Right lobe of liver (tissue), 6 donors: ENCODE measurements at regions not wholly inside any gene's neighbourhood (a gene's known extent, or its start where the extent isn't known, plus 50 kb on each side); places are given as distances from the start of the nearest gene placed in this dataset.

ENCODE experiments used
- ATAC-seq, 4 donors: fragments of 200-7000 bp; cut with Tn5 transposase; one replicate each; pipeline ENCODE4 v1.9.1; 2020; ENCODE audit warnings: mild to moderate bottlenecking in 4 of 4, moderate library complexity in 4 of 4
- DNase-seq, 3 donors: peaks; one replicate each; pipeline ENCODE4 v3.0.0-alpha.2; 2020
- H3K27ac ChIP-seq, 3 donors: fragments of 200-600 bp; one replicate each; pipeline ENCODE4 v1.8.0; 2022
- H3K27me3 ChIP-seq, 2 donors: fragments of 200-600 bp; one replicate each; pipeline ENCODE4 v1.8.0; 2022
- H3K36me3 ChIP-seq, 4 donors: fragments of 200-600 bp; sonication (generic) in 1 of 4; one replicate each; pipeline versions ENCODE4 v1.5.1 to v1.8.0; 2017 to 2022; ENCODE audit warnings: control low read depth in 1 of 4
- H3K4me1 ChIP-seq, 4 donors: fragments of 200-600 bp; sonication (generic) in 1 of 4; one replicate each; pipeline versions ENCODE4 v1.5.1 to v1.8.0; 2017 to 2022; ENCODE audit warnings: control low read depth in 1 of 4
- H3K4me3 ChIP-seq, 3 donors: fragments of 200-600 bp; one replicate each; pipeline ENCODE4 v1.8.0; 2022
- H3K9me3 ChIP-seq, 4 donors: fragments of 200-600 bp; sonication (generic) in 1 of 4; one replicate each; pipeline versions ENCODE4 v1.5.1 to v1.8.0; 2017 to 2022; ENCODE audit warnings: control low read depth in 1 of 4
- POLR2A ChIP-seq: fragments of 450-650 bp; IDR thresholded peaks from one replicate; pipeline ENCODE4 v1.6.1; 2017; ENCODE audit warnings: antibody characterized with exemption, mild to moderate bottlenecking
- WGBS: methylation state at CpG from one replicate; pipeline ENCODE4 v1.1.6; 2018; ENCODE audit warnings: low coverage, low lambda C conversion rate; ENCODE audit not compliant: insufficient coverage; ENCODE audit errors: missing lambda C conversion rate; 5-methylcytosine and 5-hydroxymethylcytosine counted together
- intact Hi-C, 2 donors: fragments of 100-400 bp; cut with DNase I; formaldehyde crosslinking; loops; one replicate each; pipeline versions ENCODE4 v1.11.2 to v1.14.1; 2022
- TF ChIP-seq, protein P1 (sequence below), 4 donors: fragments of 200-600 bp in 3 of 4; fragments of 450-650 bp in 1 of 4; IDR thresholded peaks; one replicate each; pipeline versions ENCODE4 v1.5.1 to v1.8.0; 2016 to 2022; ENCODE audit warnings: antibody characterized with exemption in 4 of 4, mild to moderate bottlenecking in 2 of 4
- donor health status: DM: no; HTN: yes; CAD: no.
- donor health status: DM: no; HTN: no; CAD: no.
- donor health status: DM: no; HTN: no; CAD: no.
- donor health status: DM: no; HTN: yes; CAD: no.
- donor health status: DM: no; HTN: yes; CAD: no.

DNA sequence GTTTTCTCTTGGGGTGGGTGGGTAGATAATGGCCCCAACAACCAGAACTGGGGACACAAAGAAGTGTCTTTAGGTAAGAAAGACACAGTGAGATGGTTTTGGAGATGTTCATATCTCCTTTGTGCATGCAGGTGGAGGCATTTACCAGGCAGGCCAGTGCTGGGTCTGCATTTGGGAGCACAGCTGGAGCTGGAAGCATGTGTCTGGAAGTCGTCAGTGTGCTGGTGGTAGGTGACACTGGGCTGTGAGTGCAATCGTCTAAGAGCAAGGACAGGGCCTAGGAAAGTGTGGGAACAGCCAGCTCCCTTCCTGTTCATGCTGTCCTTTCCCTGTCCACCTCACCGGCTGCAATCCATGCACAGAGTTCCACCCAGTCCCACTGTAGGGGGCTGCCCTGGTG is 88.3 kb upstream of the ZNF32 start:
- no peak overlapping the region for H3K4me3 ChIP-seq
- no peaks in the 10 kb centered on the region for H3K4me1 ChIP-seq
- intact Hi-C loops: no loop called here
- ATAC-seq: no peak
- TF ChIP-seq, protein P1, sequence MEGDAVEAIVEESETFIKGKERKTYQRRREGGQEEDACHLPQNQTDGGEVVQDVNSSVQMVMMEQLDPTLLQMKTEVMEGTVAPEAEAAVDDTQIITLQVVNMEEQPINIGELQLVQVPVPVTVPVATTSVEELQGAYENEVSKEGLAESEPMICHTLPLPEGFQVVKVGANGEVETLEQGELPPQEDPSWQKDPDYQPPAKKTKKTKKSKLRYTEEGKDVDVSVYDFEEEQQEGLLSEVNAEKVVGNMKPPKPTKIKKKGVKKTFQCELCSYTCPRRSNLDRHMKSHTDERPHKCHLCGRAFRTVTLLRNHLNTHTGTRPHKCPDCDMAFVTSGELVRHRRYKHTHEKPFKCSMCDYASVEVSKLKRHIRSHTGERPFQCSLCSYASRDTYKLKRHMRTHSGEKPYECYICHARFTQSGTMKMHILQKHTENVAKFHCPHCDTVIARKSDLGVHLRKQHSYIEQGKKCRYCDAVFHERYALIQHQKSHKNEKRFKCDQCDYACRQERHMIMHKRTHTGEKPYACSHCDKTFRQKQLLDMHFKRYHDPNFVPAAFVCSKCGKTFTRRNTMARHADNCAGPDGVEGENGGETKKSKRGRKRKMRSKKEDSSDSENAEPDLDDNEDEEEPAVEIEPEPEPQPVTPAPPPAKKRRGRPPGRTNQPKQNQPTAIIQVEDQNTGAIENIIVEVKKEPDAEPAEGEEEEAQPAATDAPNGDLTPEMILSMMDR (IDR thresholded peaks at IDR 0.05): no peak
- TF ChIP-seq POLR2A: no peak
- no peak for DNase-seq
- no peaks in the 10 kb centered on the region for H3K9me3 ChIP-seq
- H3K27ac ChIP-seq: no peak overlapping the region
- WGBS: 0% methylated on average over 1 of the region's 3 CpGs
- H3K36me3 ChIP-seq: no peaks in the 10 kb centered on the region
- no peaks in the 10 kb centered on the region for H3K27me3 ChIP-seq

DNA sequence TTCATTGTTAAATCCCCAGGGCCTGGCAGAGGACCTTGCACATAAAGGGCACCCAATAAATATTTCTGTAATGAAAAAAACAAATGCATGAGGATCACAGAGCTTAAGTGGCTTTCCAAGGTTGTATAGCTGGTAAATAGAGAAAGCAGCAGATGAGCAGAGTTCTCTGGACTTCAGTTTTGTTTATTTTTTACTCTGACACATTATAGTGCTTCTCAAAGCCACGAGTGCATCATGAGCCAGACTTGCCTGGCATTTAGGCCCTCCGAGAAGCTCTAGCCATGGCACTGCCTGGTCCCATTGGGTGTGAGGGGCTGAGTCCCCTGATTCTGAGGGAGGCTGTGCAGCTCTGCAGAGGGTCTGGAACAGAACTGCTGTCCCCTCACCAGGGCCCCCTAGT is 87.2 kb upstream of the ZNF32 start:
- DNase-seq: no peak
- no peak overlapping the region for H3K27ac ChIP-seq
- 36% methylated on average over 1 of the region's 2 CpGs for WGBS
- H3K4me1 ChIP-seq: no peaks in the 10 kb centered on the region
- no peaks in the 10 kb centered on the region for H3K36me3 ChIP-seq
- no peak overlapping the region for H3K4me3 ChIP-seq
- TF ChIP-seq, protein P1 (IDR thresholded peaks at IDR 0.05): no peak
- no peak for TF ChIP-seq POLR2A
- ATAC-seq: no peak
- intact Hi-C loops: no loop called here
- H3K27me3 ChIP-seq: no peaks in the 10 kb centered on the region
- H3K9me3 ChIP-seq: peaks cover 0 to under 1% (median 0%) of the 10 kb centered on the region in 4 donors

DNA sequence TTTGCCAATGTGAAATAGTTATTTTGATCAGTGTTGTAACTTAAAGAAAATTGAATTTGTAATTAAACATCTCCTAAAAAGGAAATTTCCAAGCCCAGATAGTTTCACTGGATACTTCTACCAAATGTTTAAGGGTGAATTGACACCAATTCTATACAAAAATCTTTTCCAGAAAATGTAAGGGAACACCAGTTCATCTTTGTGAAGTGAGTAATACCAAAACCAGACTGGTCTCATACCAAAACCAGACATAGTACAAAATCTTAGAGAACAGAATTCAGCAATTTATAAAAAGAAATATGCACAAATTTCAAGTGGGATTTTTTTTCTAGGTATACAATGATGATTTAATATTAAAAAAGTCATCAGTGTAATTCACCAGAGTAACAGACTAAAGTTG is 86.0 kb upstream of the ZNF32 start:
- ATAC-seq: no peak
- intact Hi-C loops: no loop called here
- no peaks in the 10 kb centered on the region for H3K4me1 ChIP-seq
- H3K36me3 ChIP-seq: no peaks in the 10 kb centered on the region
- no peak for DNase-seq
- no peak overlapping the region for H3K4me3 ChIP-seq
- TF ChIP-seq, protein P1 (IDR thresholded peaks at IDR 0.05): no peak
- no peak for TF ChIP-seq POLR2A
- peaks cover 0 to 6% (median 0%) of the 10 kb centered on the region in 4 donors for H3K9me3 ChIP-seq
- no peak overlapping the region for H3K27ac ChIP-seq
- H3K27me3 ChIP-seq: no peaks in the 10 kb centered on the region

DNA sequence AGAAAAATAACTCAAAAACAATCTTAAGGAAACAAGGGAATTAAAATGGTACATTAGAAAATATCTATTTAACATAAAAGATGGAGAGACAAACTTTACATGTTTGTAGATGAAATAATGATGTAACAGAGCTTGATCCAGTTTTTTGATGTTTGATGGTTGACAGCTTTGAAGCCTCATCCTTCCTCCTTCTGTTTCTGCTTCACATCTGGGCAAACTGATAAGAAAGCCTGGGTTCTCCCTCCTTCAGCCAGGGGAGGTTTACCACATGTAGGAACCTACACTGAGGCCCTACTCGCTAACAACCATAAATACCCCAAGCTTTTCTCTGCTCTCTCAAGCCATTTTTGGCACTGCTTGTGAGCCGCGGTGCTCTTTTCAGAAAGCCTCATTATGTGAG is 82.8 kb upstream of the ZNF32 start:
- 25% methylated on average over 3 of the region's 3 CpGs for WGBS
- ATAC-seq (no peak), DNase-seq (no peak)
- no peaks in the 10 kb centered on the region for H3K27me3 ChIP-seq
- no peaks in the 10 kb centered on the region for H3K36me3 ChIP-seq
- no peak overlapping the region for H3K27ac ChIP-seq
- H3K4me1 ChIP-seq: no peaks in the 10 kb centered on the region
- TF ChIP-seq POLR2A: no peak
- TF ChIP-seq, protein P1 (IDR thresholded peaks at IDR 0.05): no peak
- intact Hi-C loops: no loop called here
- no peak overlapping the region for H3K4me3 ChIP-seq
- peaks cover 0 to 6% (median 0%) of the 10 kb centered on the region in 4 donors for H3K9me3 ChIP-seq

DNA sequence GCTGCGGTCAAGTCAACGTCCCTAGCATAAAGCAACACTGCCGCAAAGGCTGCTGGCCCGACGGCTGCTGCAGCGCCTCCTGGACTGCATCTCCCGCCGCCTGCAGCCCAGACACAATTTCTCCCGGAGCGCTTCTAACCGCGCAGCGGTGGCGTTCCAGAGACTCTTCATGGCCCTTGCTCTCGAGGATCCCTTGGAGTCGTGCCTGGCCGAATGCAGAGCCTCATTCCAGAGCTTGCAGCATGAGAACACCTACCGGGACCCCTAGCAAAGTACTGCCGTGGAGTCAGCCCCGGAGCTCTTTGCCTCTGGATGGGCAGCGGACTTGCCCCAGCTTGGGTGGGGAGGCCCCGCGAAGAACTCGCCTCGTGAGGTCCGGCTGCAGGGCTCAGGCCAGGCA is 79.7 kb upstream of the ZNF32 start:
- ATAC-seq: no peak

More for the DNA sequence above, 79.7 kb upstream of the ZNF32 start:
- TF ChIP-seq POLR2A: no peak
- TF ChIP-seq, protein P1 (IDR thresholded peaks at IDR 0.05): no peak
- Histone ChIP-seq H3K27me3 (no peaks in the 10 kb centered on the region), H3K4me3 (no peak overlapping the region), H3K27ac (no peak overlapping the region), H3K9me3 (peaks cover 0 to 11% (median 0%) of the 10 kb centered on the region in 4 donors), H3K4me1 (no peaks in the 10 kb centered on the region), H3K36me3 (no peaks in the 10 kb centered on the region)
- WGBS: no CpG with 5 or more reads among the region's 26 CpGs
- no peak for DNase-seq
- intact Hi-C loops: no loop called here
